Breast epithelium (tissue), 3 donors: ENCODE measurements at regions not wholly inside any gene's neighbourhood (a gene's known extent, or its start where the extent isn't known, plus 50 kb on each side); places are given as distances from the start of the nearest gene placed in this dataset.

Experiments used
- CTCF ChIP-seq, 3 donors: fragments of 450-650 bp; IDR thresholded peaks; one replicate each; pipeline ENCODE4 v1.5.1; 2016 to 2017; ENCODE audit warnings: antibody characterized with exemption in 3 of 3, mild to moderate bottlenecking in 3 of 3, moderate library complexity in 3 of 3
- POLR2A ChIP-seq: fragments of 450-650 bp; IDR thresholded peaks from one replicate; pipeline ENCODE4 v1.6.1; 2016; ENCODE audit warnings: antibody characterized with exemption, mild to moderate bottlenecking, moderate library complexity
- POLR2AphosphoS5 ChIP-seq, 3 donors: sonication (generic); formaldehyde crosslinking; IDR thresholded peaks; one replicate each; pipeline ENCODE4 v1.6.1; 2017; ENCODE audit warnings: antibody characterized with exemption in 3 of 3

DNA sequence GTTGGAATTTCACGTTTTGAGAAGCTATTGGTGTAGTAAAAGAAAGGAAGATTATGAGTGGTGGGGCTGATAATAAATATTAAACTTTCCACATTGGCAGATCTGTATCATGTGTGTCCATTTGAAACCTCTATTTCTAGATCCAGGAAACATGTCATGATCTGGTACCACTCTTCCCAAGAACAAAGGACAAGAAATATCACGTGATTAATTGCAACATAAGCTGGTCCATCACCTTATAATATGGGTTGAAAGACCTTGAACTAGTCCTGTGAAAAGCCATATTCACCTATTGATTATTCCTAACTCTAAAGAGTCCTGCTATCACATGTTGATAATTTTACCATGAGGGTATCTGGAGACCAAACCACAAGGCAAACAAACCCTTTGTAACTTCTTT is 335.3 kb upstream of the SMIM21 start:
- TF ChIP-seq CTCF (IDR thresholded peaks at IDR 0.05) = no peak
- TF ChIP-seq POLR2A = no peak
- no peak for TF ChIP-seq POLR2AphosphoS5 (IDR thresholded peaks at IDR 0.05)
